Ovary (tissue), 3 donors: ENCODE measurements at regions not wholly inside any gene's neighbourhood (a gene's known extent, or its start where the extent isn't known, plus 50 kb on each side); places are given as distances from the start of the nearest gene placed in this dataset.
"Not testable (repeated sequence)": the region's sequence is repeated elsewhere in the genome, so short reads cannot be mapped to it uniquely, and the experiment has no call there.

Experiments
- CTCF ChIP-seq, 3 donors: fragments of 450-650 bp in 2 of 3; fragments of 200-600 bp in 1 of 3; IDR thresholded peaks; one replicate each; pipeline versions ENCODE4 v1.5.1 to v1.8.0; 2016 to 2022; ENCODE audit warnings: antibody characterized with exemption in 3 of 3, mild to moderate bottlenecking in 1 of 3
- EP300 ChIP-seq: sonication (generic); formaldehyde crosslinking; IDR thresholded peaks from one replicate; pipeline ENCODE4 v1.6.1; 2017; ENCODE audit warnings: antibody characterized with exemption
- POLR2A ChIP-seq: fragments of 450-650 bp; IDR thresholded peaks from one replicate; pipeline ENCODE4 v1.6.1; 2017; ENCODE audit warnings: antibody characterized with exemption, mild to moderate bottlenecking, moderate library complexity
- donor health status: DM: no; HTN: no; CAD: no.

GRCh38 chr10:42994909-42995308, 82.0 kb upstream of the RET start:
- TF ChIP-seq CTCF (IDR thresholded peaks at IDR 0.05); POLR2A; EP300: not testable (repeated sequence)
